Right atrium auricular region (tissue), 2 donors: ENCODE measurements at regions not wholly inside any gene's neighbourhood (a gene's known extent, or its start where the extent isn't known, plus 50 kb on each side); places are given as distances from the start of the nearest gene placed in this dataset.

Experiments used
- DNase-seq: peaks from one replicate; pipeline ENCODE4 v3.0.0-alpha.2; 2019; ENCODE audit warnings: low spot score
- H3K27ac ChIP-seq, 2 donors: fragments of 200-600 bp; sonication (generic); 1 replicate in 1 of 2; 2 replicates in 1 of 2; pipeline ENCODE4 v1.5.1; 2016 to 2019
- H3K27me3 ChIP-seq, 2 donors: fragments of 200-600 bp; sonication (generic); one replicate each; pipeline versions ENCODE4 v1.5.1 to v1.6.0; 2017 to 2019
- H3K36me3 ChIP-seq: fragments of 200-600 bp; sonication (generic); one replicate; pipeline ENCODE4 v1.5.1; 2016
- H3K4me1 ChIP-seq, 2 donors: fragments of 200-600 bp; sonication (generic); one replicate each; pipeline versions ENCODE4 v1.5.1 to v1.6.0; 2017 to 2019
- H3K4me3 ChIP-seq, 2 donors: fragments of 200-600 bp; sonication (generic); 1 replicate in 1 of 2; 2 replicates in 1 of 2; pipeline ENCODE4 v1.5.1; 2017 to 2019; ENCODE audit warnings: mild to moderate bottlenecking in 1 of 2, moderate library complexity in 1 of 2
- H3K9me3 ChIP-seq, 2 donors: fragments of 200-600 bp; sonication (generic); one replicate each; pipeline ENCODE4 v1.5.1; 2019
- CTCF ChIP-seq, 2 donors: fragments of 200-600 bp; sonication (generic); IDR thresholded peaks; one replicate each; pipeline ENCODE4 v1.5.1; 2019; ENCODE audit warnings: antibody characterized with exemption in 2 of 2

DNA sequence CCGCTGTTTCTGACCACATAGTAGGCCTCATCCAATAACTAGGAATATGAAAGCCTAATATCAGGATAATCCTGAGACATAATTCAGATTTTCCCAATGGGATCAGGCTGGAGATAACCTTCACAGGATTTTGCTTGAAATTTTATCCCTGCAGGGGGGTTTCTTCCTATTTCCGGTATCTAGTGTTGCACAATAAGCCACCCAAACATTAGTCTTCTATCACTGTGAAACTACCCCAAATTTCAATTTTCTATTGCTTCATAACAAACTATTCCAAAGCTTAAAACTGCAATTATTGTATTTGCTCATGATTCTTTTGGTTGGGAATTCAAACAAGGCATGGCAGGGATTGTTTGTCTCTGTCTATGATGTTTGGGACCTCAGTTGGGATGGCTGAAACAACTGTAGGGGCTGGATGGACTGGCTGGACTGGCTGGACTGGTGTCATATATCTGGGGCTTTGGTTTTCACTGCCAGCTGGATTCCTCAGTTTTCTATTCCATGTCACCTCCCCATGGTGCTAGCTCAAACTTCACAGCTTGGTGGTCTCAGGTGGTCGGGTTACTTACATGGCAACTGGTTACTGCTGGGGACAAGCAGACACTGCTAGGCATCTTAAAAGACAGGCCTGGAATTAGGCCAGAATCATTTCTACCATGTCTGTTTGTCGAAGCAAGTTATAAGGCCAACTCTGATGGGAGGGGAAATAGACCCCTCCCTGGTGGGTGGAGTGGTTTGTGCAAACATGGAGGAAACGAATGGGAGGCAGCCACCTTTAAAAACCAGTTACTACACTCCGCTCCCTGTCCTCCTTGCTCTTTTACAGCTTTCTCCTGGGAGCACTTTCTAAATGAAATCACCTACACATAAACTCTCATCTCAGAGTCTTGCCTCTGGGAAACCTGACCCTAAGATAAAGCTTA lies 88.2 kb upstream of the STT3B start:
- Histone ChIP-seq H3K9me3 (peaks cover 0 to under 1% of the 10 kb centered on the region in 2 donors), H3K4me3 (no peak overlapping the region), H3K4me1 (no peaks in the 10 kb centered on the region), H3K27ac (no peak overlapping the region), H3K36me3 (no peaks in the 10 kb centered on the region), H3K27me3 (no peaks in the 10 kb centered on the region)
- DNase-seq = no peak
- no peak for TF ChIP-seq CTCF (IDR thresholded peaks at IDR 0.05)

- no peak for TF ChIP-seq CTCF (IDR thresholded peaks at IDR 0.05)
- H3K4me1 ChIP-seq = no peaks in the 10 kb centered on the region
Measured at GRCh38 chr3:31445701-31446100, 87.0 kb upstream of the STT3B start.

DNA sequence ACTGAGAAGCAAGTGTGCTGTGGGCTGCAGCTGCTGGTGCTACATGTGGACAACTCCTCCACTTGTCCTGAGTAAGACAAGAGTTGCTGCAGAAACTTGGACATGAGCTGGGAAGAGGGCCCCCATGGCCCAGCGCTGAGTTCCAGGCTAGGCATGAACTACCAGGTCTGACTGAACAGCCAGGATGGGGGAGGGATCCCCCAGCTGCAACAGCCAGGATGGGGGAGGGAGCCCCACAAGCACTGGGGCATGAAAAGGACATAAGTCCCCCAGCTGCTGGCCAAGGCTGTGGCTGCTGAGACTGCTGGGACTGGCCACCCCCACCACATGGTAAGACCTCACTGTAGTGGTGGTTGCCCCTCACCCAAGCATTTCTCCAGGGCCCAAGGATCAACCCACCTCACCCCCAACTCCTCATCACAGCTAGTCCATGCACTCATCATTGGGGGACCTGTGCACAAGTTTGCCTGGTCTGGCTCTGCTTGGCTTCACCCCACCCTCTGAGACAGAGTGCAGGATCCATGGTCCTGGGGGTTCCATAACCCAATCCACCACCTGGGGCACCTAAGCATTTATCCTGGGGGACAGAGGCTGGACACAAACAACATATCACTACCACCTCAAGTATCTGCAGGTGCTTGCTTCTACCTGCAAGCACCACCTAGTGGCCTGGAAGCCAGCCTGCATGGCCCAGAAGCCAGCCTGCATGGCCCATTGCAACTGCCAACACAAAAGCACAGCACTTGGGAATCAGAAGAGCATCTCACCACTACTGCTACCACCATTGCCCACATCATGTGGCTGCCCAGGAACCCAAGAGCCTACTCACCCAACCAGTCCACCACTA lies 84.5 kb upstream of the STT3B start:
- peak in 1 of 2 donors; percentile 41 for TF ChIP-seq CTCF (IDR thresholded peaks at IDR 0.05)
- Histone ChIP-seq H3K27ac (no peak overlapping the region), H3K36me3 (no peaks in the 10 kb centered on the region), H3K9me3 (peaks cover 0 to 6% of the 10 kb centered on the region in 2 donors), H3K4me1 (no peaks in the 10 kb centered on the region), H3K4me3 (no peak overlapping the region), H3K27me3 (no peaks in the 10 kb centered on the region)
- DNase-seq = no peak

More at GRCh38 chr3:31445701-31446100, 87.0 kb upstream of the STT3B start:
- DNase-seq = no peak
- no peak overlapping the region for H3K4me3 ChIP-seq
- no peaks in the 10 kb centered on the region for H3K27me3 ChIP-seq
- peaks cover 0 to 6% of the 10 kb centered on the region in 2 donors for H3K9me3 ChIP-seq
- H3K36me3 ChIP-seq = no peaks in the 10 kb centered on the region
- no peak overlapping the region for H3K27ac ChIP-seq

DNA sequence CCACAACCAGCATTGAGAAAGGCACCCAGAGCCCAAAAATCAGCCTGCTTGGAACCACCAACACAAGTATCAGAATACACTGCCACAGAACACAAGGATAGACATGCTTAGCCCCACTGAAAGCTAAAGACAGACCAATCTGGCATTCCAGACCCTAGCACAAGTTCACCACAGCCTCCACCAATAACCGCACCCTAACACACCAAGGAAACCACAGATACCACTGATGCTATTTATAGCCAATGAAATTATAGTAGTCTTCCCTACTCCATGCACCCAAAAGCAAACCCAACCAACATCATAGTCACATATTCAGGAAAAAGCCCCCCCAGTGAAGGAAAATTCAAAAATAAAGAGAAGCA lies 83.9 kb upstream of the STT3B start:
- Histone ChIP-seq H3K4me1 (no peaks in the 10 kb centered on the region), H3K9me3 (peaks cover 0 to 6% of the 10 kb centered on the region in 2 donors), H3K4me3 (no peak overlapping the region), H3K27me3 (no peaks in the 10 kb centered on the region), H3K36me3 (no peaks in the 10 kb centered on the region), H3K27ac (no peak overlapping the region)
- DNase-seq = no peak
- TF ChIP-seq CTCF (IDR thresholded peaks at IDR 0.05) = no peak

- no peak for TF ChIP-seq CTCF (IDR thresholded peaks at IDR 0.05)
- H3K27me3 ChIP-seq = no peaks in the 10 kb centered on the region
Measured at GRCh38 chr3:31449318-31449717, 83.4 kb upstream of the STT3B start.

More at GRCh38 chr3:31449318-31449717, 83.4 kb upstream of the STT3B start:
- H3K4me1 ChIP-seq = no peaks in the 10 kb centered on the region
- H3K27ac ChIP-seq = no peak overlapping the region
- H3K36me3 ChIP-seq = no peaks in the 10 kb centered on the region
- peaks cover 0 to 6% of the 10 kb centered on the region in 2 donors for H3K9me3 ChIP-seq
- H3K4me3 ChIP-seq = no peak overlapping the region
- no peak for DNase-seq
